H1 (cell line): ENCODE measurements at regions not wholly inside any gene's neighbourhood (a gene's known extent, or its start where the extent isn't known, plus 50 kb on each side); places are given as distances from the start of the nearest gene placed in this dataset.

Experiments
- CHD7 ChIP-seq: fragments of 300-600 bp; sonication (generic); IDR thresholded peaks from 2 replicates; pipeline ENCODE4 v1.7.1; 2012; ENCODE audit warnings: low read length, moderate library complexity, mild to moderate bottlenecking, inconsistent platforms; ENCODE audit not compliant: insufficient replicate concordance
- CTBP2 ChIP-seq: IDR thresholded peaks from 2 replicates; pipeline ENCODE4 v1.7.0; 2011; ENCODE audit warnings: borderline replicate concordance, mild to moderate bottlenecking, moderate library complexity, mixed read lengths, low read length; ENCODE audit not compliant: insufficient read depth, insufficient read length
- GTF2F1 ChIP-seq: IDR thresholded peaks from 2 replicates; pipeline ENCODE4 v1.6.1; 2012; ENCODE audit warnings: low read depth, low read length, improper control_type of control experiment, borderline replicate concordance
- HDAC2 ChIP-seq, 2 experiments: fragments of 300-600 bp in 1 of 2; sonication (generic) in 1 of 2; IDR thresholded peaks; 2 replicates each; pipeline ENCODE4 v1.6.1; 2011 to 2012; ENCODE audit warnings: low read depth in 2 of 2, low read length in 2 of 2, mild to moderate bottlenecking in 2 of 2, moderate library complexity in 2 of 2, borderline replicate concordance in 1 of 2, inconsistent platforms in 1 of 2
- KDM1A ChIP-seq: fragments of 200-600, 300-600 bp; sonication (generic); IDR thresholded peaks from 2 replicates; pipeline ENCODE4 v1.7.1; 2016; ENCODE audit warnings: mild to moderate bottlenecking, low read length, borderline replicate concordance
- RXRA ChIP-seq: IDR thresholded peaks from 2 replicates; pipeline ENCODE4 v1.6.1; 2011; ENCODE audit warnings: low read depth, mild to moderate bottlenecking, low read length, moderate library complexity; ENCODE audit not compliant: insufficient read depth
- SIN3A ChIP-seq, 2 experiments: IDR thresholded peaks in 1 of 2; conservative IDR thresholded peaks in 1 of 2; 2 replicates each; pipeline ENCODE4 v1.6.1; 2011 to 2012; ENCODE audit warnings: low read length in 2 of 2, improper control_type of control experiment in 1 of 2, low read depth in 1 of 2, mild to moderate bottlenecking in 1 of 2
- SUZ12 ChIP-seq: fragments of 200-600 bp; sonication (generic); IDR thresholded peaks from 2 replicates; pipeline ENCODE4 v1.6.1; 2012; ENCODE audit warnings: mild to moderate bottlenecking, inconsistent platforms, low read length, moderate library complexity, mixed read lengths
- TAF1 ChIP-seq: IDR thresholded peaks from 2 replicates; pipeline ENCODE4 v1.6.1; 2011; ENCODE audit warnings: mild to moderate bottlenecking, low read depth, low read length

- TF ChIP-seq GTF2F1, result no peak
- TF ChIP-seq KDM1A, result peak; percentile 48; the same call in 1 of the 2 replicates
- TF ChIP-seq HDAC2 (IDR thresholded peaks at IDR 0.05; ENCODE audit: borderline replicate concordance in 1 of 2, low read depth in 2 of 2, low read length in 2 of 2), result no peak
- no peak for TF ChIP-seq RXRA
- TF ChIP-seq CHD7, result no peak
- TF ChIP-seq TAF1, result no peak
- no peak for TF ChIP-seq SIN3A (conservative IDR thresholded peaks at IDR 0.05 in 1 of 2, IDR thresholded peaks at IDR 0.05 in 1 of 2; ENCODE audit: low read depth in 1 of 2, low read length in 2 of 2)
- no peak for TF ChIP-seq CTBP2
- TF ChIP-seq SUZ12, result no peak
These were observed 140.4 kb downstream of the TEX29 start (continued) for GRCh38 chr13:111460548-111461444.
